ENCODE measurements at regions not wholly inside any gene's neighbourhood (a gene's known extent, or its start where the extent isn't known, plus 50 kb on each side); places are given as distances from the start of the nearest gene placed in this dataset.
"Not testable (repeated sequence)": the region's sequence is repeated elsewhere in the genome, so short reads cannot be mapped to it uniquely, and the experiment has no call there.

DNA sequence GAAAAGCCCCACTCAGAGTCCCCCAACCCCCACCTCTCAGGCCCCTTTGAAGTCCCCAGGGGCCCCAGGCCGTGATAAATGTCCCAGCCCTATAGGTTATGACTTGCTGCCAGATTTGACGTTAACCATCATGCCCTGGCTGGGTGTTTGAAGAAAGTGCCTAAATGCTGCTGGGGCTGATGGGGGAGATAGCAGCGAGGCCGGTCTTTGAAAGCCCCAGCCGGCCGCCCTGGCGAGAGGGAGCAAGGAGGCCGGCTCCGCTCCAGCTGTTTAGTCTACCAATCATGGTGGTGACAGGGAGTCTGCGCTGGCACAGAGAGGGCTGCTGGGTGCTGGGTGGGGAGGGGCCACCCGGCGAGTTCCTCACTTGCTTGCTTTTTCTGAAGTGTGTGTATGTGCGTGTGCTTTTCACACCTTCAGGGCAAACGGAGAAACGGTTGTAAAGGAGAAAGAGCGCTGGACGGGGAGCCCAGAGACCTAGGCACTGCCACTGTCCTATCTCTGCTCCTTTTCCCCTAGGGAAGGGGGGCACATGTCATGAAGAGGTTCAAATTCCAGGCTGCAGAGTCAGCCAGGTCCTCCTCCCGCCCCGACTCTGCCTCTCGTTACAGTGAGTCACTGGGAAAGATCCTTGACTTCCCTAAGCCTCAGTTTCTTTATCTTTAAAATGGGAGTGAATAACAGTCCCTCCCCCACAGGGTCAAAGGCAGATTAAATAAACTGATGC, 126.1 kb upstream of the HAND1 start:
- DNase-seq (ENCODE audit: extremely low spot score) = peak; percentile 23
- no peak overlapping the region for H3K27ac ChIP-seq (ENCODE audit: low read depth)
- no peak overlapping the region for H3K4me3 ChIP-seq (ENCODE audit: low read depth, low read length)
- H3K36me3 ChIP-seq (ENCODE audit: insufficient read depth) = no peaks in the 10 kb centered on the region
- WGBS = 5% methylated on average over 20 of the region's 20 CpGs
- H3K4me1 ChIP-seq (ENCODE audit: insufficient read depth) = peaks cover 2% of the 10 kb centered on the region

DNA sequence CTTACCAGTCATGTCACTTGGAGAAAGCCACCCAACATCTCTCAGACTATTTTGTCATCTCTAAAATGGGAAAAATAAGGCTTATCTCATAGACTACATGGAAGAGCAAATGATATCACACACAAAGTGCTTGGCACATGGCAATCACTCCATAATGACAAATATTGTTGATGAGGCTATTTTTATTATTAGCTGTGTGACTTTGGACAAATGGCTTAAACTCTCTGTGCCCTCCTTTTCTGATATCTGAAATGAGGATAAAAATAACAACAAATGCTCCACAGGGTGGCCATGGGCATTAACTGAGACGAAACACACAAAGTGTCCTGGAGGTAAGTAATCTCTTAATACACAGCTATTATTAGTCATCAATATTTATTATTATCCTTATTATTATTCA, 125.5 kb upstream of the HAND1 start:
- peaks cover 2% of the 10 kb centered on the region for H3K4me1 ChIP-seq (ENCODE audit: insufficient read depth)
- no peak for DNase-seq (ENCODE audit: extremely low spot score)
- H3K4me3 ChIP-seq (ENCODE audit: low read depth, low read length) = no peak overlapping the region
- WGBS = 74% methylated on average over 1 of the region's 1 CpG
- H3K36me3 ChIP-seq (ENCODE audit: insufficient read depth) = no peaks in the 10 kb centered on the region
- H3K27ac ChIP-seq (ENCODE audit: low read depth) = no peak overlapping the region

DNA sequence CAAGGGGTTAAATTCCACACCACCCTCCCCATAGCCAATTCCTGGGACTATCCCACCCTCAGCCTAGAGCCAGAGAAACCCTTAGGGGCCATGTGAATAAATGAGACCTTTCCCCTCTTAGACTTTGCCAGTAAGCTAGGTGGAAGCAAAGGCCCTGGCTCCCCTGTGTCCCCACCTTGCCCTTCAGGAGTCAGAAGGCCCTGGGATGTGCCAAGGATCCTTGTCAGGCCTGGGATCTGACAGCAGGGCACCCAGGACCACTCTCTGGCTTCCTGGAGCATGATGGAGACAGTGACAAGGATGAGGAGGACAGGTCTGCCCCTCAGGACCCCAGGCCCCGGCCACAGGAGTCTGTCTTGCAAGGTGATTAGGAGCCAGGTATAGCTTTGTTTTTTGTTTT, 125.0 kb upstream of the HAND1 start:
- DNase-seq (ENCODE audit: extremely low spot score) = no peak
- H3K36me3 ChIP-seq (ENCODE audit: insufficient read depth) = no peaks in the 10 kb centered on the region
- no peak overlapping the region for H3K27ac ChIP-seq (ENCODE audit: low read depth)
- WGBS = 85% methylated on average over 1 of the region's 1 CpG
- H3K4me3 ChIP-seq (ENCODE audit: low read depth, low read length) = no peak overlapping the region
- peaks cover 2% of the 10 kb centered on the region for H3K4me1 ChIP-seq (ENCODE audit: insufficient read depth)

DNA sequence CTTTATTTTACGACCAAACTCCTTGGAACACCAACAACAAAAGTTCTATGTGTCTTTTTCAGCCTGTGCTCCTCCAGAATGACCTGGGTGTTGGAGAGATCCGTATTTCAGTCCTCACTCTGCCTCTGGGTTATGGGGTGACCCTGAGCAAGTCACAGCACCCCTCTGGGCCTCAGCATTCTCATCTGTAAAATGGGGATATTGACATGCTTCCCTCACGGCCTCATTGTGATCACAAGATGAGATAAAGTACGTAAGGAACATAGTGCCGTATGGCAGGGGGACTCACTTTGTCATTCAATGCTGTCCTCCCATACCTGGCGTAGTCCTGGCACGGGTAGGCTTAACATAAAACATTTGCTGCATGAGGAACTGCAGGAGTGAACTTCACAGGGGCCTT, 123.0 kb upstream of the HAND1 start:
- Histone ChIP-seq H3K27ac (ENCODE audit: low read depth) (no peak overlapping the region), H3K4me1 (ENCODE audit: insufficient read depth) (peaks cover 2% of the 10 kb centered on the region), H3K36me3 (ENCODE audit: insufficient read depth) (no peaks in the 10 kb centered on the region), H3K4me3 (ENCODE audit: low read depth, low read length) (no peak overlapping the region)
- DNase-seq (ENCODE audit: extremely low spot score) = no peak
- 84% methylated on average over 7 of the region's 7 CpGs for WGBS

DNA sequence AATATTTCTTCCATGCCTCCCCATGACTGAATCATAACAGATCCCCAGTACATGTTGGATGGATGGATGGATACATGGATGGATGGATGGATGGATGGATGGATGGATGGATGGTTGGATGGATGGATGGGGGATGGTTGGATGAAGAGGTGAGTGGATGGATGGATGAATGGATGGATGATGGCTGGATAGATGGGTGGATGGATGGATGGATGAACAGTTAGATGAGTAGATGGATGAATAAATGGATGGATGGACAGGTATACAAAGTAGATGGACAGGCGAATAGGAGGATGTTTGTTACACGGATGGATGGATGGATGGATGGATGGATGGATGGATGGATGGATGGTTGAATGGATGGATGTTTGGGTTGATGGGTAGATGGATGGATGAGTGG, 120.0 kb upstream of the HAND1 start:
- H3K4me3 ChIP-seq (ENCODE audit: low read depth, low read length) = no peak overlapping the region
- no peaks in the 10 kb centered on the region for H3K36me3 ChIP-seq (ENCODE audit: insufficient read depth)
- H3K27ac ChIP-seq (ENCODE audit: low read depth) = no peak overlapping the region
- WGBS = 95% methylated on average over 2 of the region's 2 CpGs
- no peak for DNase-seq (ENCODE audit: extremely low spot score)
- peaks cover 2% of the 10 kb centered on the region for H3K4me1 ChIP-seq (ENCODE audit: insufficient read depth)

DNA sequence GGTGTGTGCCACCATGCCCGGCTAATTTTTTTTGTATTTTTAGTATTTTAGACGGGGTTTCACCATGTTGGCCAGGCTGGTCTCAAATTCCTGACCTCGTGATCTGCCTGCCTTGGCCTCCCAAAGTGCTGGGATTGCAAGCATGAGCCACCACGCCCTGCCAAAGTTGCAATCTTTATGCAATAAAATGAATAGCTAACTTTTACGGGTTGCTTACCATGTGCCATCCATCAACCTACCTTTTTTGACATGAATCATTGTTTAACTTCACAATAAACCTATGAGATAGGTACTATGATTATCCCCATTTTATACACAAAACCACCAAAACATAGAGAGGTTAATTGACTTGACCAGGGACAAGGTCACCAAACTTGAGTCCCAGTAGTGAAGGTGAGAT, 118.8 kb upstream of the HAND1 start:
- not testable (repeated sequence) for H3K27ac ChIP-seq (ENCODE audit: low read depth); H3K36me3 ChIP-seq (ENCODE audit: insufficient read depth); H3K4me3 ChIP-seq (ENCODE audit: low read depth, low read length); DNase-seq (ENCODE audit: extremely low spot score); H3K4me1 ChIP-seq (ENCODE audit: insufficient read depth)
- WGBS = 76% methylated on average over 5 of the region's 5 CpGs

DNA sequence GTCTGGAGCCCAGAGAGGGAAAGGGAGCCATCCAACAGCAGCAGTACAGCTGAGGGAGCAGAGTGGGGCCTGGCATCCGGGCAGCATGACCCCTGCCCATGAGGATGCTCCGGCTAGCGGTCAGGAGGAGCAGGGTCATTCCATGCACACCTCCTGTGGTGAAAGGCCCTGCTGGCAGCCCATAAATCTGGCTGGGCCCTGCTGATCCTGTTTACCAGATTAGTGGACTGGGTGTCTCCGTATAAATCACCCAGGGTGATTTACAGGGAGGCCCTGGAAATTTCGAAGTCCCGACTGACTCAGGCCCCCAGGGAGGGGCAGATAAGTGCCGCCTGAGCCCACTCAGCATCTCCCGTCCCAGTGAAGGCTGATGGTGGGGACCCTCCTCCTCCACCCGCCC, 117.6 kb upstream of the HAND1 start:
- WGBS = 37% methylated on average over 9 of the region's 9 CpGs
- no peak overlapping the region for H3K4me3 ChIP-seq (ENCODE audit: low read depth, low read length)

DNA sequence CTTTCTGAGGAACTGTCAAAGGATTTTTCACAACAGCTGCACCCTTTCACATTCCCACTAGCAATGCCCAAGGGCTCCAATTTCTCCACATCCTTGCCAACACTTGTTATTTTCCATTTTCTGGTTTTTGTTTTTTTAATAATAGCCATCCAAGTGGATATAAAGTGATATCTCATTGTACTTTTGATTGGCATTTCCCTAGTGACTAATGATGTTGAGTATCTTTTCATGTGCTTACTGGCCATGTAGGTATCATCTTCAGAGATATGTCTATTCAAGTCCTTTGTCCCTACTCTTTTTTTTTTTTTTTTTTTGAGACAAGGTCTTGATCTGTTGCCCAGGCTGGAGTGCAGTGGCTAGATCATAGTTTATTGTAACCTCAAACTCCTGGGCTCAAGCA, 115.8 kb upstream of the HAND1 start:
- H3K4me3 ChIP-seq (ENCODE audit: low read depth, low read length) = no peak overlapping the region
- H3K4me1 ChIP-seq (ENCODE audit: insufficient read depth) = no peaks in the 10 kb centered on the region
- no peak overlapping the region for H3K27ac ChIP-seq (ENCODE audit: low read depth)
- no peaks in the 10 kb centered on the region for H3K36me3 ChIP-seq (ENCODE audit: insufficient read depth)
- no peak for DNase-seq (ENCODE audit: extremely low spot score)

More for the DNA sequence above, 117.6 kb upstream of the HAND1 start:
- H3K4me1 ChIP-seq (ENCODE audit: insufficient read depth) = no peaks in the 10 kb centered on the region
- no peaks in the 10 kb centered on the region for H3K36me3 ChIP-seq (ENCODE audit: insufficient read depth)
- no peak for DNase-seq (ENCODE audit: extremely low spot score)
- no peak overlapping the region for H3K27ac ChIP-seq (ENCODE audit: low read depth)

DNA sequence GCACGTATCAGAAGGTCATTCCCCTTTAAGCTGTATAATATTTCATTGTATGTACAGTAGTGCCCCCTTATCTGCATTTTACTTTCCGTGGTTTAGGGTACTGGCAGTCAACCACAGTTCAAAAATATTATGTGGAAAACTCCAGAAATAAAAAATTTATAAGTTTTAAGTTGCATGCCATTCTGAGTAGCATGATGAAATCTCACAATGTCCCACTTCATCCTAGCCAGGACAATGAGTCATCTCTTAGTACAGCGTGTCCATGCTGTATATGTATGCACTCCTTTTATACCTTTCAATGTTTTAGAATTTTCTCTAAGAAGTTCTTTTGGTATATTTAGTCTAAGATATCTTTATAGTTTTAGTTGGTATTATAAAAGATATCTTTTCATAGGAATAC, 115.0 kb upstream of the HAND1 start:
- 35% methylated on average over 3 of the region's 3 CpGs for WGBS
- Histone ChIP-seq H3K4me1 (ENCODE audit: insufficient read depth) (no peaks in the 10 kb centered on the region), H3K27ac (ENCODE audit: low read depth) (no peak overlapping the region), H3K4me3 (ENCODE audit: low read depth, low read length) (no peak overlapping the region), H3K36me3 (ENCODE audit: insufficient read depth) (no peaks in the 10 kb centered on the region)
- DNase-seq (ENCODE audit: extremely low spot score) = no peak

DNA sequence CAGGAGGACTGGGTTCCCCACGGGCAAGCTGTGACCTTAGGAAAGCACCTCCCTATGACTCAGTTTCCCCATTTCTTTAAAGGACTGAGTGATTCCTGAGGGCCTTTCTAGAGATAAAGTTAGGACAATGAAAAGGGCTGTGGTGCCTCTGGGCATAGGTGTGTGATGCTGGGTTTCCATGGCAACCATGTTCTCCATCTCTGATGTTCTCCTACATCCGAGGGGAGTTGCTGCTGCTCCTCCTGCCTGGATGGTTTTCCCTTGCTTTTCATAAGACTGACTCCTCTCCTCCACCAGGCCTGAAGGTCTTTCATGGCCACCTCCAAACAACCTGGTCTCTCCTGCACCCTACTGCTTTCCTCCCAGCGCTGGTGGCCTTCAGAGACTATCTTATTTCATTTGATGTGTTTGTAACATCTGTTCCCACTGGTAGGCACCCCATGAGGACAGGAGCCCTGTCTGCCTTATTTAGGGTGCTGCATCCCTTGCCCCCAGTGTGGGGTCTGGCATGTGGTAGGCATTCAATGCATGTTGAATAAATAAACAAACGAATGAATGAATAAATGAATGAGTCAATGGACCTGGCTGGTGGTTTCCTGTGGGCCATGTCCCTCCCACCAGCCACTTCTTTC, 112.2 kb upstream of the HAND1 start:
- Histone ChIP-seq H3K4me3 (ENCODE audit: low read depth, low read length) (no peak overlapping the region), H3K4me1 (ENCODE audit: insufficient read depth) (no peaks in the 10 kb centered on the region), H3K27ac (ENCODE audit: low read depth) (no peak overlapping the region), H3K36me3 (ENCODE audit: insufficient read depth) (no peaks in the 10 kb centered on the region)
- no peak for DNase-seq (ENCODE audit: extremely low spot score)
- WGBS = 80% methylated on average over 4 of the region's 4 CpGs

DNA sequence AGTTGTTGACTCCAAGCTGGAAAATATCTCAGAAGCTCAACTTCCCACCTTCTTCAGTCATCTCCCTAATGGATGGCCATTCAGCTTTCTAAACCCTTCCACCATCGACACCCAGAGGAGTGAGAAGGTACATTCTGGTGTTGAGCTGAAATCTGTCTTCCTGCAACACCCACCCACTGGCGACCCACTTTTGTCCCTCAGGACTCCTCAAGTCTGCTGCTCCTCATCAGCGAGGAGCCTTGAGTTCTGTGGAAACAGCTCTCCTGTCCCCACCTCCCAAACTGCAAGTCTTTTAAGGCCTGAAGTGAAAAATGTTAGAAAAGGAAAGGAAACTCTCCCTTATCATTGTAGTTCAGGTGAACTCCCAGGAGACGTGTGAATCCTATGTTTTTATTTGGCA, 111.5 kb upstream of the HAND1 start:
- WGBS = 87% methylated on average over 4 of the region's 4 CpGs
- H3K4me3 ChIP-seq (ENCODE audit: low read depth, low read length) = no peak overlapping the region
- DNase-seq (ENCODE audit: extremely low spot score) = no peak

DNA sequence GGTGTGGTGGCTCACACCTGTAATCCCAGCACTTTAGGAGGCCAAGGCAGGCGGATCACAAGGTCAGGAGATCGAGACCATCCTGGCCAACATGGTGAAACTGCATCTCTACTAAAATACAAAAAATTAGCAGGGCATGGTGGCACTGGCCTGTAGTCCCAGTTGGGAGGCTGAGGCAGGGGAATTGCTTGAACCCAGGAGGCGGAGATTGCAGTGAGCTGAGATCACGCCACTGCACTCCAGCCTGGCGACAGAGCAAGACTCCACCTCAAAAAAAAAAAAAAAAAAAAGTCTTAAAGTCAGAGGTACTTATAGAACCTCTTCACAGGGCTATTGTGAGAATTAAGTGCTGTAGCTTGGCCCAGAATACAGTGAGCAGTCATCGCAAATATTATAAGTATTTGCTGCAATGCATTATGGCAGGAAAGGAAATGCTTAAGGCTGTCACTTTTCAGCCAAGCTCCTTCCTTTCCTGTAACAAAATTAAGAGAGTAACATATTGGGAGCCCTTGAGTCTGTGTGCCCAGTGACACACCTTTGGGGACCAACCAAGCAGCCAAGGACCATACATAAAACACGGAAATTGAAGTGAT, 110.9 kb upstream of the HAND1 start:
- not testable (repeated sequence) for DNase-seq (ENCODE audit: extremely low spot score); H3K36me3 ChIP-seq (ENCODE audit: insufficient read depth); H3K4me3 ChIP-seq (ENCODE audit: low read depth, low read length); H3K4me1 ChIP-seq (ENCODE audit: insufficient read depth); H3K27ac ChIP-seq (ENCODE audit: low read depth)
- WGBS = 89% methylated on average over 7 of the region's 7 CpGs

More for the DNA sequence above, 111.5 kb upstream of the HAND1 start:
- Histone ChIP-seq H3K27ac (ENCODE audit: low read depth) (no peak overlapping the region), H3K36me3 (ENCODE audit: insufficient read depth) (no peaks in the 10 kb centered on the region), H3K4me1 (ENCODE audit: insufficient read depth) (no peaks in the 10 kb centered on the region)

DNA sequence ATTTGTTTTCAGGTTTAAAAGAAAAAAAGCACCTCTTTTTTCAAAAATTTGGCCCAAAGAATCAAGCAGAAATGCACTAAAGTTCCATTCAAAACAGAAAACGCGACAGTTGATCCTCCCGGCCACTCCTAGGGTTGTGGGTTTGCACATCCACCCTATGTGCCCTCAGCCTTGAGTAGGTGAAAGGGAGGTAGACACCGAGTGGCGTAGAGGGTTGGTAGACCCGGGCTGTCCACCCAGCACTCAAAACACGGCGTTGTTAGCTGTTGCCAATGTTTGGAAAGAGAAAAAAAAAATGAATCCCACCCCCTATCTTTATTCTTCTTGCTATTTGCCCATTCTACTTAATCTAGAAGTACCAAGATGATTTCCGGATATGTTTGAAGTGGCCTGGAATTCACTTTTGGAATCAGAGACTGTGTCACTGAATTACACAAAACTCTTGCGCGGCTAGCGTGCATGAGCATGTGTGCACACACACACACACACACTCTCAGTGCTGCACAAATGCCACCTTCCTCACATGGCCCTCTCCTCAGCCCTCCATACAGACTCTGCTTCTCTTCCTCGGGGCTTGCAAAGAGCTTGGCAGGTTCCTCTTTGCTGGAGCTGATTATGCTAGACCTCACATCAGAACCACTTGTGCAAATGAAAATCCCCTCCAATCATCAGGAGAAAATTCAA, 110.2 kb upstream of the HAND1 start:
- Histone ChIP-seq H3K4me1 (ENCODE audit: insufficient read depth) (no peaks in the 10 kb centered on the region), H3K27ac (ENCODE audit: low read depth) (no peak overlapping the region), H3K4me3 (ENCODE audit: low read depth, low read length) (no peak overlapping the region), H3K36me3 (ENCODE audit: insufficient read depth) (no peaks in the 10 kb centered on the region)
- no peak for DNase-seq (ENCODE audit: extremely low spot score)
- WGBS = 76% methylated on average over 13 of the region's 13 CpGs
